Gastrocnemius medialis (tissue), 4 donors: ENCODE measurements at regions not wholly inside any gene's neighbourhood (a gene's known extent, or its start where the extent isn't known, plus 50 kb on each side); places are given as distances from the start of the nearest gene placed in this dataset.

ENCODE experiments used
- ATAC-seq, 2 donors: fragments of 150-250 bp; one replicate each; pipeline ENCODE4 v1.9.1; 2016
- DNase-seq, 2 donors: peaks; one replicate each; pipeline ENCODE4 v3.0.0-alpha.2; 2019
- H3K27ac ChIP-seq, 4 donors: fragments of 200-600 bp; sonication (generic); 1 replicate in 1 of 4; 2 replicates in 3 of 4; pipeline ENCODE4 v1.5.1; 2016 to 2018; ENCODE audit warnings: mild to moderate bottlenecking in 2 of 4, moderate library complexity in 1 of 4
- H3K27me3 ChIP-seq, 3 donors: fragments of 200-600 bp; sonication (generic) in 2 of 3; 1 replicate in 1 of 3; 2 replicates in 2 of 3; pipeline versions ENCODE4 v1.5.1 to v1.6.0; 2016 to 2019; ENCODE audit warnings: mild to moderate bottlenecking in 1 of 3, moderate library complexity in 1 of 3
- H3K36me3 ChIP-seq, 2 donors: fragments of 200-600 bp; sonication (generic) in 1 of 2; one replicate each; pipeline ENCODE4 v1.5.1; 2017 to 2018
- H3K4me1 ChIP-seq, 2 donors: fragments of 200-600 bp; sonication (generic) in 1 of 2; one replicate each; pipeline ENCODE4 v1.5.1; 2016 to 2017; ENCODE audit warnings: mild to moderate bottlenecking in 2 of 2
- H3K4me3 ChIP-seq, 4 donors: fragments of 200-600 bp; sonication (generic) in 3 of 4; 1 replicate in 1 of 4; 2 replicates in 3 of 4; pipeline ENCODE4 v1.5.1; 2016 to 2019; ENCODE audit warnings: mild to moderate bottlenecking in 2 of 4
- H3K9me3 ChIP-seq, 3 donors: fragments of 200-600 bp; sonication (generic) in 2 of 3; 1 replicate in 1 of 3; 2 replicates in 2 of 3; pipeline ENCODE4 v1.5.1; 2016 to 2019
- POLR2A ChIP-seq, 2 donors: fragments of 450-650 bp; IDR thresholded peaks; one replicate each; pipeline ENCODE4 v1.6.1; 2017; ENCODE audit warnings: antibody characterized with exemption in 2 of 2, mild to moderate bottlenecking in 2 of 2, moderate library complexity in 2 of 2
- in situ Hi-C, 4 donors: fragments of 200-750 bp; cut with MboI; loops; one replicate each; pipeline versions ENCODE4 v1.15.0 to v1.8.0; 2017; ENCODE audit warnings: low sequenced_read_pairs in 4 of 4
- intact Hi-C: fragments of 100-400 bp; cut with DNase I; formaldehyde crosslinking; loops from one replicate; pipeline ENCODE4 v1.15.1; 2023; ENCODE audit warnings: low total_unique reads
- TF ChIP-seq, protein P1 (sequence below), 5 experiments: fragments of 450-650 bp in 3 of 5; fragments of 200-600 bp in 2 of 5; sonication (generic) in 2 of 5; IDR thresholded peaks in 4 of 5; conservative IDR thresholded peaks in 1 of 5; 1 replicate in 4 of 5; 2 replicates in 1 of 5; pipeline ENCODE4 v1.5.1; 2016 to 2019; ENCODE audit warnings: antibody characterized with exemption in 5 of 5, mild to moderate bottlenecking in 3 of 5, moderate library complexity in 3 of 5

DNA sequence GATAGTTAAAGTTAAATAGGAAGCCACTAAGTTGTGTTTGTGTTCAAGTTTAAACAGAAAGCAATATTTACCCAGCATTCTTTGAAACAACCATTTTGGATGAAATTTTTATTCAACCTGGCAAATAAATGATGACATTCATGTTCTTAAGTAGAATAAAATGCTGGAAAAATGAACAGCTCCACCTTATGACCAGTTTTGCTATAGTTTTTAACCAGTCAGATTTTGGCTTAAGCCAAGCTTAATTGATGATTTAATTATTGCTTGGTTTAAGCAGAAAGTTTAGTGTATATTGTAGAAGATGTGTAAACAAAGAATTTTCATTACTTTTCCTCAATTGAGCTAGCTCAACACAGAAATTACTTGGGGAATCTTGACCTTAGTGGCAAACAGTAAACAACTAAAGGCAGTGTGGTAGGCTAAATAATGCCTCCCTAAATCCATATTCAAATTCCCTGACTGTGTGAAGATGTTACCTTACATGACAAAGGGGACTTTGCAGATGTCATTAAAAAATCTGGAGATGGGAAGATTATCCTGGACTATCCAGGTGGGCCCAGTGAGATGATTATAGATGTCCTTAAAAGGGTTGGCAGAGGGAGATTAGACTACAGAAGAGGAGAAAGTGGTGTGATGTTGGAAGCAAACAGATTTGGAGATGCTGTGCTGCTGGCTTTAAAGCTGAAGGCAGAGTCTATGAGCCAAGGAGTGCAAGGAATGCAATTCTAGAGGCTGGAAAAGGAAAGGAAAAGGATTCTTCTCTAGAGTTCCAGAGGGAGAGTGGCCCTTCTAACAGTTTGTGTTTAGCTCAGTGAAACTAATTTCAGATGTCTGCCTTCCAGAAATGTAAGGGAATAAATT lies 448.6 kb upstream of the GOLIM4 start:
- no peak overlapping the region for H3K27ac ChIP-seq
- ATAC-seq = no peak
- TF ChIP-seq, protein P1, sequence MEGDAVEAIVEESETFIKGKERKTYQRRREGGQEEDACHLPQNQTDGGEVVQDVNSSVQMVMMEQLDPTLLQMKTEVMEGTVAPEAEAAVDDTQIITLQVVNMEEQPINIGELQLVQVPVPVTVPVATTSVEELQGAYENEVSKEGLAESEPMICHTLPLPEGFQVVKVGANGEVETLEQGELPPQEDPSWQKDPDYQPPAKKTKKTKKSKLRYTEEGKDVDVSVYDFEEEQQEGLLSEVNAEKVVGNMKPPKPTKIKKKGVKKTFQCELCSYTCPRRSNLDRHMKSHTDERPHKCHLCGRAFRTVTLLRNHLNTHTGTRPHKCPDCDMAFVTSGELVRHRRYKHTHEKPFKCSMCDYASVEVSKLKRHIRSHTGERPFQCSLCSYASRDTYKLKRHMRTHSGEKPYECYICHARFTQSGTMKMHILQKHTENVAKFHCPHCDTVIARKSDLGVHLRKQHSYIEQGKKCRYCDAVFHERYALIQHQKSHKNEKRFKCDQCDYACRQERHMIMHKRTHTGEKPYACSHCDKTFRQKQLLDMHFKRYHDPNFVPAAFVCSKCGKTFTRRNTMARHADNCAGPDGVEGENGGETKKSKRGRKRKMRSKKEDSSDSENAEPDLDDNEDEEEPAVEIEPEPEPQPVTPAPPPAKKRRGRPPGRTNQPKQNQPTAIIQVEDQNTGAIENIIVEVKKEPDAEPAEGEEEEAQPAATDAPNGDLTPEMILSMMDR (IDR thresholded peaks at IDR 0.05 in 4 of 5, conservative IDR thresholded peaks at IDR 0.05 in 1 of 5) = no peak
- no peak for TF ChIP-seq POLR2A (IDR thresholded peaks at IDR 0.05)
- in situ Hi-C loops (no loop called here), intact Hi-C loops (no loop called here)
- H3K4me1 ChIP-seq = no peaks in the 10 kb centered on the region
- H3K36me3 ChIP-seq = no peaks in the 10 kb centered on the region
- H3K27me3 ChIP-seq = no peaks in the 10 kb centered on the region
- no peak for DNase-seq
- no peak overlapping the region for H3K4me3 ChIP-seq
- no peaks in the 10 kb centered on the region for H3K9me3 ChIP-seq

DNA sequence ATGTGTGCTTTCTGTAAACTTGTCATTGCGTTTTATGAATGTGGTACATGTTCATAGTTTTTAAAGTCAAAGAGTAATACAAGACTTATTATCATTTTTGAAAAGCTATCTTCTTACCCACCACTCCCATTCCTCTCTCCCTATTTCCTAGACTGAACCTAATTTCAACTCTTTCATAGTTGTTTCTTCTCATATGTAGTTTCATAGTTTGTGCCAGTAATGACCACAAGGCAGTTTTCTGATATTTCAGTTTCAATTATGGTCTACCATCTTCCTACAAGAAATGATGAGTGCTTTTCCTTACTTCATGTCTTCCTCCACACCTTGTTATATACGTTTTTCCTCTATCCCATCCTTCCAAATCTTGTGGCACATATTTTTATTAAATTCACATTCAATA lies 445.0 kb upstream of the GOLIM4 start:
- Histone ChIP-seq H3K27me3 (no peaks in the 10 kb centered on the region), H3K4me3 (no peak overlapping the region), H3K27ac (no peak overlapping the region), H3K36me3 (no peaks in the 10 kb centered on the region), H3K4me1 (no peaks in the 10 kb centered on the region), H3K9me3 (no peaks in the 10 kb centered on the region)
- no peak for DNase-seq
- intact Hi-C loops = no loop called here
- ATAC-seq = no peak
- TF ChIP-seq, protein P1 (IDR thresholded peaks at IDR 0.05 in 4 of 5, conservative IDR thresholded peaks at IDR 0.05 in 1 of 5) = no peak
- TF ChIP-seq POLR2A (IDR thresholded peaks at IDR 0.05) = no peak
- in situ Hi-C loops = no loop called here

DNA sequence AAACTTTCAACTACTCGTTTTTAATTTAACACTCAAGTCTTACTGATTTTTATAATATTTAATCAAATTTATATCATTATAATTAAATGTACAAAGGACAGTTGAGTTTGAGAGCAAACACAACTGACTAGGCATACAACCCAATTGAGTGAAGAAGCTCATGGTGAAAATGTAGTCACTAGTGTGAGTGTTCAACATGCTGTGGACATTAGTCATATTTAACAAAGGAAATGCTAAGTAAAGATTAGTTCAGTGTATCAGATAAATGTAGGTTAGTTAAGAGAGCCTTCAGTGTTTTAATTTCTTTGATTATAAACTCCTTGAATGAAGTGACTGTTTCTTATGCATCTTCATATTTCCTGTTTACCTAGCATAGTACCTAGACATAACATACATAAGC lies 444.2 kb upstream of the GOLIM4 start:
- Histone ChIP-seq H3K9me3 (no peaks in the 10 kb centered on the region), H3K27me3 (no peaks in the 10 kb centered on the region), H3K27ac (no peak overlapping the region), H3K4me3 (no peak overlapping the region), H3K36me3 (no peaks in the 10 kb centered on the region), H3K4me1 (no peaks in the 10 kb centered on the region)
- ATAC-seq = no peak
- no peak for DNase-seq
- intact Hi-C loops (no loop called here), in situ Hi-C loops (no loop called here)
- no peak for TF ChIP-seq POLR2A (IDR thresholded peaks at IDR 0.05)
- TF ChIP-seq, protein P1 (IDR thresholded peaks at IDR 0.05 in 4 of 5, conservative IDR thresholded peaks at IDR 0.05 in 1 of 5) = no peak

GRCh38 chr3:168534761-168535160 lies 439.0 kb upstream of the GOLIM4 start:
- ATAC-seq (no peak), DNase-seq (no peak)
- Histone ChIP-seq H3K9me3 (no peaks in the 10 kb centered on the region), H3K36me3 (no peaks in the 10 kb centered on the region), H3K27me3 (no peaks in the 10 kb centered on the region), H3K27ac (no peak overlapping the region), H3K4me3 (no peak overlapping the region), H3K4me1 (no peaks in the 10 kb centered on the region)
- TF ChIP-seq, protein P1 (IDR thresholded peaks at IDR 0.05 in 4 of 5, conservative IDR thresholded peaks at IDR 0.05 in 1 of 5) = no peak
- intact Hi-C loops (no loop called here), in situ Hi-C loops (no loop called here)

- H3K4me1 ChIP-seq = no peaks in the 10 kb centered on the region
- in situ Hi-C loops (no loop called here), intact Hi-C loops (no loop called here)
- no peak overlapping the region for H3K4me3 ChIP-seq
- no peak overlapping the region for H3K27ac ChIP-seq
- TF ChIP-seq, protein P1 (IDR thresholded peaks at IDR 0.05 in 4 of 5, conservative IDR thresholded peaks at IDR 0.05 in 1 of 5) = no peak
- TF ChIP-seq POLR2A (IDR thresholded peaks at IDR 0.05) = no peak
- ATAC-seq = no peak
- H3K27me3 ChIP-seq = no peaks in the 10 kb centered on the region
- DNase-seq = no peak
- H3K36me3 ChIP-seq = no peaks in the 10 kb centered on the region
- H3K9me3 ChIP-seq = no peaks in the 10 kb centered on the region
Observed at GRCh38 chr3:168533600-168533999, 437.9 kb upstream of the GOLIM4 start.
